ENCODE measurements at regions not wholly inside any gene's neighbourhood (a gene's known extent, or its start where the extent isn't known, plus 50 kb on each side); places are given as distances from the start of the nearest gene placed in this dataset.

DNA sequence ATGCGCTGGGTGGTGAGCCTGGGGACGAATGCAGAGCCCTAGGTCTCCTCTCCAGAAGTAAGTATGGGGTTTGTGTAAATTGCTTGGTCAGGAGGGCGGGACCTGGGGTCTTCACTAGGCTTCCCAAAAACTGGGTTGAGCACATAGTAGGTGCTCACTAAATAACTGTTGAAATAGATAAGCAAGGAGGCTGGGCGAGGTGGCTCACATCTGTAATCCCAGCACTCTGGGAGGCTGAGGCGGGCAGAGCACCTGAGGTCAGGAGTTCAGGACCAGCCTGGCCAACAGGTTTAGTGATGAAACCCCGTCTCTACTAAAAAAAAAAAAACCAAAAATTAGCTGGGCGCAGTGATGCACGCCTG lies 163.9 kb upstream of the IER5L start:
- no peak for DNase-seq (ENCODE audit: extremely low read depth, low read depth)
- TF ChIP-seq, protein P1, sequence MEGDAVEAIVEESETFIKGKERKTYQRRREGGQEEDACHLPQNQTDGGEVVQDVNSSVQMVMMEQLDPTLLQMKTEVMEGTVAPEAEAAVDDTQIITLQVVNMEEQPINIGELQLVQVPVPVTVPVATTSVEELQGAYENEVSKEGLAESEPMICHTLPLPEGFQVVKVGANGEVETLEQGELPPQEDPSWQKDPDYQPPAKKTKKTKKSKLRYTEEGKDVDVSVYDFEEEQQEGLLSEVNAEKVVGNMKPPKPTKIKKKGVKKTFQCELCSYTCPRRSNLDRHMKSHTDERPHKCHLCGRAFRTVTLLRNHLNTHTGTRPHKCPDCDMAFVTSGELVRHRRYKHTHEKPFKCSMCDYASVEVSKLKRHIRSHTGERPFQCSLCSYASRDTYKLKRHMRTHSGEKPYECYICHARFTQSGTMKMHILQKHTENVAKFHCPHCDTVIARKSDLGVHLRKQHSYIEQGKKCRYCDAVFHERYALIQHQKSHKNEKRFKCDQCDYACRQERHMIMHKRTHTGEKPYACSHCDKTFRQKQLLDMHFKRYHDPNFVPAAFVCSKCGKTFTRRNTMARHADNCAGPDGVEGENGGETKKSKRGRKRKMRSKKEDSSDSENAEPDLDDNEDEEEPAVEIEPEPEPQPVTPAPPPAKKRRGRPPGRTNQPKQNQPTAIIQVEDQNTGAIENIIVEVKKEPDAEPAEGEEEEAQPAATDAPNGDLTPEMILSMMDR (IDR thresholded peaks at IDR 0.05; ENCODE audit: low read depth, low read length): no peak

DNA sequence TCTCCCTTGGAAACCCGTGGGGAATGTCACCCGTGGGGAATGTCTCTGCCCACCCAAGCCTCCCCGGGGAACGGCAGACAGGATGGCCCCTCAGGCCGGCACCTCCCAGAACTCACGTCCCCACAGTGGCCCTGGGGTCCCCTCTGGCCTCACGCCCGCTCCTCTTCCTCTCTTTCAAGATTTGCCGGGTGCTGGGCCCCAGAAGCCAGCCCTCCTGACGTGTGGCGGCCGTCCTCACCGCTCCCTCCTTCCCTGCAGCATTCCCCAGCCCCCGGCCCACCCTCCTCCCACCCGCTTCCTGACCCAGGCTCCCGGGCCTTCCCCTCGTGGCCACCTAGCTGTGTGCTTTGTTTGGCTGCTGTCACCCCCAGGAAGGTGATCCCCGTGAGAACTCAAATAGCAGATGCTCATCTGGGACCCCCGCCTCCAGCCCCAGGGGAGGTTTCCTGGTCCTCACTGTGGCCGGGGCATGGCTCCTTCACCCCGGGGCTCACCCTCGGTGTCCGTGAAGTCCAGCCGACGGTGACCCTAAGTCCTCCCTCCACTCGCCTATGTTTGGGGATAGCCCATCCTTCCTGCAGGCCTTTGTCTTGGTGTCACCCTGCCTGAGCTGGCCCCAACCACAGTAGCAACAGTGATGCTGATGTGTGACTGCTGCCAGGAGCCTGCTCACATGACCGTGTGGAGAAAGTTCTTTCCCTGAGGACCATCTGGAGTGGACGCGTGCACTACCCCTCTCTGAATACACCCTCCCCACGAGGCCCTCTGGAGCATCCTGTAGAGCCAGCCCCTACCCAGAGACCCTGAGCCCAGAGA lies 163.3 kb upstream of the IER5L start:
- DNase-seq (ENCODE audit: extremely low read depth, low read depth): no peak
- TF ChIP-seq, protein P1 (IDR thresholded peaks at IDR 0.05; ENCODE audit: low read depth, low read length): no peak

GRCh38 chr9:129340427-129341170 lies 162.5 kb upstream of the IER5L start:
- no peak for DNase-seq (ENCODE audit: extremely low read depth, low read depth)
- TF ChIP-seq, protein P1 (IDR thresholded peaks at IDR 0.05; ENCODE audit: low read depth, low read length): no peak

- TF ChIP-seq, protein P1 (IDR thresholded peaks at IDR 0.05; ENCODE audit: low read depth, low read length): no peak
- DNase-seq (ENCODE audit: extremely low read depth, low read depth): no peak
These were observed 161.6 kb upstream of the IER5L start for GRCh38 chr9:129339539-129340157.

- no peak for DNase-seq (ENCODE audit: extremely low read depth, low read depth)
- TF ChIP-seq, protein P1 (IDR thresholded peaks at IDR 0.05; ENCODE audit: low read depth, low read length): no peak
These were observed 160.8 kb upstream of the IER5L start for GRCh38 chr9:129338724-129339430.

- no peak for DNase-seq (ENCODE audit: extremely low read depth, low read depth)
- TF ChIP-seq, protein P1 (IDR thresholded peaks at IDR 0.05; ENCODE audit: low read depth, low read length): no peak
These were observed 159.5 kb upstream of the IER5L start for GRCh38 chr9:129337336-129338140.

Data from AG09319 (cell line).